Jurkat, Clone E6-1 (cell line): ENCODE measurements at regions not wholly inside any gene's neighbourhood (a gene's known extent, or its start where the extent isn't known, plus 50 kb on each side); places are given as distances from the start of the nearest gene placed in this dataset.
A peak's percentile ranks its signal among the peaks of the same experiment; 100 is the strongest.

Experiments used
- DNase-seq: peaks from one replicate; pipeline ENCODE4 v3.0.0-alpha.2; 2011; ENCODE audit warnings: low read depth, low spot score
- H3K4me3 ChIP-seq: 2 replicates; pipeline ENCODE4 v1.5.1; 2011; ENCODE audit warnings: mild to moderate bottlenecking, low read length, control low read depth, moderate library complexity

DNA sequence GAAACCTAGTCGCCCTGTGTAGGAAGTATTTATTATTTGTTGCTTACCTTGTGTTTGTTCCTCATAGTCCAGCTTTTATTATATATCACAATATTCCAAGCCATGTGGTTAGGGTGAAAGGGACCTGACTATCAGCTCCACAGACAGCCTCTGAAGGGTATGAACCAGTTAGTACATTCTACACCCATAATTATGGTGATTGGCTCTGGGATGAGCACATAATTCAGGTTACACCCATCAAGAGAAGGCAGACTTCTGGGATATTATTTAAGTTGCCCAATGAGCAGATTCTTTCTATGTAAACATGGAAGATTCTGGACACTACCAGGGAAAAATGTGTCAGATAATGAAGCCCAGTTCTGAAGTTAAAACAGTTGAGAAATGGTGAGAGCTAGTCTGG is 168.0 kb downstream of the KIF4B start:
- DNase-seq, result no peak
- H3K4me3 ChIP-seq, result no peak overlapping the region

DNA sequence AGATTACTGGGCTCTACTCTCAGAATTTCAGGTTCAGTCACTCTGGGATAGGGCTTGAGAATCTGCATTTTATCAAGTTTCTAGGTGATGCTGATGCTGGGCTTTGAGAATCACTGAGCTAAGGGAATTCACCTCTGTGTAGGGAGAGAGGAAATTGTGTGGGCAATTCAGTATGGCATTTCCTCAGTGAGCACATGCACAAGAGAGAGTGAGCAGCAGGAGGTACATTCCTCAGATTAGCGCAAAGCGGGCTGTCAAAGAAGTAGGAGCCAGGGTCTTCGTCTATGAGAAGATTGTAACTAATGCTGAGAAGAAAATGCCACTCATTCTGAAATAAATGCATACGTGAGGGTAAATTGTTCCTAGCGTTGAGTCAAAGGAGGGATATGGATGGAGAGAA is 175.9 kb downstream of the KIF4B start:
- H3K4me3 ChIP-seq, result no peak overlapping the region
- DNase-seq, result no peak

DNA sequence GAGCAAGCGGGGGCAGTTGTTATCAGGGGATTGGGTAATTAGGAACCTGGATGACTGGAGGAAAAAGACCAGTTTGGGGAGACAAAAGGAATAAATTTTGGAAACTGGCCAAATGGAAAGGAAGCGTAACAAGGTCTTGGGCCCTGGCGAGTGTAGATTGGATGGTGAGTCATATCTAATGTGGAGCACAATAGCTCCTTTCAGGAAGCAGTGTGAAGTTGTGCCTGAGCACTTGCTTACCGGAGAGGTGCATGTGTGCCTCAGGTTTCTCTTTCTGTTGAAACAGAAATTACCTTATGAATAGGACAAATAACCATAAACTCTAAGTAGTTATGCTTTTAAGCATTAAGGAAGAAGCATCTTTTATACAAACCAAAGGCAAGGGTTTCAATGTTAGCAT is 176.4 kb downstream of the KIF4B start:
- H3K4me3 ChIP-seq, result no peak overlapping the region
- no peak for DNase-seq

DNA sequence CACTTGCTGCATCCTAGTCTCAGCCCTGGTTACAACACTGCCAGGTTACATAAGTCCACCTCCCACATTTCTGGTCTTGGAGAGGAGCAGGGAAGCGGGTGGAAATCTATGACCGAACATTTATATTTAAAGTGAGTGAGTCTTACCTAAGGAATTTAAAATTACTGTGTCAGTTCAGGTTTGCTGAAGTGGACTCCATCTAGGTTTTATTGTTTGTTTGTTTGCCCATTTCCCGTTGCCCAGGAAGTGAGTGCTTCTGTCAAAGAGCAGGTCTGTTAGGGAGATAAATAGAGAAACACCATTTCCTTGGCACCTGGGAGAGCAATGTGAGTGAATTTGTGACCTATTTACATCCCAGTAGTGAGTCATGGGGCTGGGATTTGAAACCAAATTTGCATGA is 179.5 kb downstream of the KIF4B start:
- H3K4me3 ChIP-seq, result no peak overlapping the region
- no peak for DNase-seq

DNA sequence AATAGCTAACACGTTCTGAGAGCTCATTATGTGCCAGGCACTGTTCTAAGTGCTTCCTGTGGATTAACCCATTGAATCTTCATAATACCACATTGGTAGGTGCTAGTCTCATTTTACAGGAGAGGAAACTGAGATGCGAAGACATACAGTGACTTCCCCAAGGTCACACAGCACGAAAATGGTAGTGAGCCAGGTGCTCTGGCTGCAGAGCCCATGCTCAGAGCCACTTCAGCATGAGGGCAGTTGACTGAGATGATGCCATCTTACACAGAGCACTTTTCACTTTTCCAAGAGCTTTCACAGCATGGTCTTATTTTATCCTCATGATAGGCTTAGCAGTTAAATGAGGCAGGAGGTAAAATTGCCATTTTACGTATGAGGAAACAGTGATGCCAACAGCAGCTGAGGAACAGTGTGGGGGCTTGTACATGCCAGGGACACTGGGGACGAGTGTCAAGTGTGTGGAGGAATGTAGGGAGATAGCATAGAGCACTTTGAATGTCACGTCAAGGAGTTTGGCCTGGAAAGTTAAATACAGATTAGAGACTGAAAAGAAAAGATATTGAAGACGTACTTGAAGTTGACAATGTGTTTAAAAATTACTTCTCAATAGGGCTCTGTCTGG is 180.0 kb downstream of the KIF4B start:
- no peak overlapping the region for H3K4me3 ChIP-seq
- DNase-seq, result no peak

DNA sequence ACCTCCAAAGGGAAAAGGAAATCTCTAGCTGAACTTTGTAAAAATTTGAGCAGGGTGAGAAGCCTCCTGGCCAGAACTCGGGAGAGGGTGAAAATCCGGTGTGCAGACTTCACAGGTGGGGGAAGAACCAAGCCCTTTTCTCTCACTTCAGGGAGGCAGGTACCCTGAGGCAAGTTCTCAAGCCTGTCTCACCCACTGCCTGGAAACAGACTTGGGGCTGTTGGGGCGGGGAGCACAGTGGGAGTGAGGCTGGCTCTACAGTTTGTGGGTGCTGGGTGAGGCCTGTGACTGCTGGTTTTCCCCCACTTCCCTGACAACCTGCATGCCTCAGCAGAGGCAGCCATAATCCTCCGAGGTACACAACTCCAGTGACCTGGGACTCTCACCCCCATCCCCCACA is 187.1 kb downstream of the KIF4B start:
- no peak for DNase-seq
- H3K4me3 ChIP-seq, result no peak overlapping the region

DNA sequence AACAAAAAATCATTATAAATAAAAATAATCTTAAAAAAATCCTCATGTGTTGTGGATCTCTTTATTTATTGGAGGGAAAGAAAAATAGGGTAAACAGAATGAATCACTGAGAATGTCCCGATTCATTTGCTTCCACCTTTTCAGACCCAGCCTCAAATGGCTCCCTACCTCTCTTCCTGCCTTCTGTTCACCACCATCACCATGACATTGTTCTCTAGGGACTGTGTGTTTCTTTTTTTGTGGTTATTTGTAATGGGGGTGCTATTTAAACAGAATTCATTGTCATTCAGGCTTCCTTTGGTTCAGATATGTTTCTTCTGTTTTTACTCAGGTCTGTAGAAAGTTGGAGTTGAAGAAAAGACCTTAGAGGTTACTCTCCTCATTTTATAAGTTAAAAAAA is 198.2 kb downstream of the KIF4B start:
- DNase-seq, result peak; percentile 18

DNA sequence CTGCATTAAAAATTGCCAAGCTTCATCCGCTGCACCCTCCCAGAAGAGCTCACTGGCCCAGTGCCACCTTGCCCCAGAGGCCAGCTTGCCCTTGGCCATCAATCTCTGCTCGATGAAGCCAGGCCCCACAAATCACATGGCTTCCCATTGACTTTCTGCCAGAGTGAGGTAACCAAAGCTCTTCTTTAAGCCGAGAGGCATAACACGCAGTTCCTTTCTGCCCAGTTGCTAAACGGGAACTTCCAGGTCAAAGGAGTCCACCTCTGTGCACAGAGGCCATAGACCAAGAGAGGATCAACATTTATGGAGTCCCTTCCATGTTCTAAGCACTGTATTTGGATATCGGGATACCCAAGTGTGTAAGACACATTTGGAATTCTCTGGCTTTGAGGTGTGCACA is 208.8 kb downstream of the KIF4B start:
- DNase-seq, result no peak
- no peak overlapping the region for H3K4me3 ChIP-seq

More for the DNA sequence above, 198.2 kb downstream of the KIF4B start:
- no peak overlapping the region for H3K4me3 ChIP-seq

DNA sequence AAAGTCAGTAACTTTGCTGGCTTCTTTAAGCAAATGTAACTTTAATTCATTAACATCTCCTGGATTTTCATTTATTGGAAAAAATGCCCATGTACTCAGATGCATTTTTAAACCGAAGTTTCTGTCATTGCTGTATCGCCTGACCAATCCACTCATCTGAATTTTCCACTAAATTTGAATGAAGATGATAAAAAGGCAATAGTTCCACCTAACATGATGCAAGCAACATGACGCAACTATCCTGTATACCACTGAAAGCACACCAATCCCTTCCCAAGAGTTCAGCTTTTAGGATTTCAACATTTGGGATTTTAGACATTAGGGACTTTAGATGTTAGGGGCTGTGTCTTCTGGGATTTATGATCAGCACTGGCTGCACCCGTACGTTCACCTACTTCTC is 215.6 kb downstream of the KIF4B start:
- H3K4me3 ChIP-seq, result no peak overlapping the region
- no peak for DNase-seq

DNA sequence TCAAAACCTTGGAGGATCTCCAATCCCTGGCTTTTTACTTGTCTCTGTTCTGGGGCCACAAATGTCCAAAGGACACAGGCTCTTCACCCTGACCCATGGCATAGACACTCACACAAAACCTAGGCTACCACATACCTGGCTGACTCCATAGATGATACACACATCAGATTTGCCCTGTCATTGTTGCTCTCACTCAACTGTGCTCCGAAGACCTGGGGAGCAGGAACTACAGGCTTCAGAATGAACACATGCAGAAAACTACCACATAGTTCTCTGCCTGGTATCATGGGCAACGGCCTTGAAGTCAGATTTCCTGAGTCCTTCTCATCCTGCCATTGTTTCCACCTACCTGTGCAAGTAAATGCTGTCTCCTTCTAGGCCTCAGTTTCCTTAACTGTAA is 226.2 kb downstream of the KIF4B start:
- no peak for DNase-seq
- no peak overlapping the region for H3K4me3 ChIP-seq

DNA sequence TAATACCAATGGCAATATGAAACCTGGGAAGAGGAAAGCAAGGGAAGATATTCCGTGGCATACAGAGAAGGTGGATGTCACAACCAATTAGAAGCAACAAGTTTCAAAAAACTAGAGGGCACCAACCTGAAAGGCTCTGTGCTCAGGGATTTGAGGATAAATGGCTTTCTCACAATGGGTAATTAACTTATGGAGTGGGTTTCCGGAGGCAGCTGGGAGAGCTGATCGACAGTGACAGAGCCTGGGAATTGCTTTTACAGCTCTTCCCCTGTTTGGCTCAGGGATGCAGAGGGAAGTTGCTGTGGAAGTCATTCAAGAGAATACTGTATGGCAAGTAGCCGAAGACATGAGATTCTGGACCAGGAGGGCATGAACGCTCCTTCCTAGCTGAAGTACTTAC is 237.0 kb downstream of the KIF4B start:
- no peak for DNase-seq
- no peak overlapping the region for H3K4me3 ChIP-seq

DNA sequence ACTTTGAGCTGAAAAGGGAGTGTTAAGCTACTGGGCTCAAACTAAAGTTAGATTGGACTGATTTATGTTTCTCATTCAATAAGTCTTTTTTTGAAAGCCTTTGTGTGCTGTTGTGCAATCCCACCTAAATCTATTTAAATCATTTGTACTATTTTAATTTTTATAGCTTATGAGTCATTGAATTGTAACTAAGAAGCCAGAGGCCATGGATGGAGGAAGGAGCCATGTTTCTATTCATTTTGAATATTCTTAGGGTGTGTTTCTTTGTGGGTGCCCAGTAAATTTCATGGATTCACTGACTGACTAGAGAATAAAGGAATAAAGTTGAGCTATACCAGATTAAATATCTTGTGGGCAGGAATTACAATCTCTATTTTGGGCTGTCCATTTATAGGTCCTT is 238.5 kb downstream of the KIF4B start:
- H3K4me3 ChIP-seq, result no peak overlapping the region
- DNase-seq, result no peak

DNA sequence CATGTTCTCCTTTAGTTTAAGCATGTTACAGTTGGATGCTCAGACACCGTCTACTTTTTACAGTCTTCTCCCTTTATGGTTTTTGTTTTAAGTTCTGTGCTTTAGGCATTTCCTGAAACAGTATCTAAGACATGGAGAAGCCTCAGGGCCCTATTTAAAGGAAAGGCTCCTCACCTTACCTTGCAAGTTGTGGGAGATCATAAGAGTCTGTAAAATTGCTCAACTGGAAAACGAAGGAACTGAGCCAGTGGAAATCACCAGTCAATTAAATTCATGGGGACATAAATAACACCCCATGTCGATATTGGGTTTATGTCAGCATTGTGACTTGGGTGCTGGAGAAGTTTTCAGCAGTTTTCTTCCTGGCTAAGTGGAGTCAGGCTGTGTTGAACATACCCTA is 239.2 kb downstream of the KIF4B start:
- no peak for DNase-seq
- H3K4me3 ChIP-seq, result no peak overlapping the region

DNA sequence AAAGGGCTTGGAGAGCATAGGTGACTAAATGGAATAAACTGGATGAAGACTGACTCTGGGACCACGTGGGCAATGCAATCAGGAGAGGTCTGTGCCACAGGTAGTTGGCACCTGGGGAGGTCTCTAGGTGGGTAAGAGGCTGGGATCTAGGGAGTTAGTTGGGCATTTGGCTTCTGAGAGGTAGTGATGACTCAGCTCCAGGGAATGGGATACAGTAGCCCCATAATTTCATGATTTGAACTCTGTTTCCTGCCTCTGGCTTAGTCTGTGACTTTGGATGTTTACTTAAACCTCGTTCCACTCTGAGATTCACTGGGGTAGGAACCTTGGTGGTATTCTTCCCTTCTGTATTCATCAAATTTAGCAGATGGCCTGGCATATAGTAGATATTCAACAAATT is 240.8 kb downstream of the KIF4B start:
- H3K4me3 ChIP-seq, result no peak overlapping the region
- no peak for DNase-seq

DNA sequence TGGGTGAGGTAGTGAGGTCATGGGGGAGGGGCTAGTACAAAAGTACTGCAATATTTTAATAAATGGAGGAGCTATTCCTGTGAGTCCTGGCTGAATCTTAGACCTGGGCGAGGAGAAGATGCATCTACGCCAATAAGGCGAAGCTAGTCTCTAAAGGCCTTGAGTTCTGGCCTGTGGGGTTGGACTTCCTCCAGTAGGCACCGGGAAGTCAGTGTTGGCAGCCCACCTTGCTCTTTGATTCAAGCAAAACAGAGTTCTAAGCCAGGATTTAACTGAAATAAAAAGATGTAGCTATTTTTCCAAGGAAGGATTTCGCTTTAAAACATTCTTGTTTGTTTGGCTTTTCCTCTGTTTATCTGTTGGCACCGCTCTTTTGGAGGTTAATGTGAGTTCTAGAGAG is 244.6 kb downstream of the KIF4B start:
- DNase-seq, result no peak
- H3K4me3 ChIP-seq, result no peak overlapping the region

DNA sequence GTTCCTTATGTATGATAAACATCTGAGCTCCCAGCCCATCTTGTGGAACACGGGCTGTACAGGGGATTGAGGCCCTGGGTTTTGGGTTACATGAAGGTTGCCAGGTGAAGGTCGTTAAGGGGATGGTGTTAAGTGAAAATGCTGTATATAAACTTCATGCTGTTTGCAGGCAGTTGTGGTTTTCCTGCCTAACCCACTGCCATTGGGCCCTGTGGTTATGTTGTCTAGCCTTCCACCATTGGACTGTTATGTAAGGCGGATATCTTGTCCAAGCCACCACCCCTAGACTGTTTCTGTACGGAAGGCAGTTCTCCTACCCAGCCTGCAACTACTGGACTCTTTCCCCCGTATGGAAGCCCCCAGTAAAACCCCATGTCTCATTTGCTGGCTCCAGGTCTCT is 246.1 kb downstream of the KIF4B start:
- DNase-seq, result peak; percentile 91

DNA sequence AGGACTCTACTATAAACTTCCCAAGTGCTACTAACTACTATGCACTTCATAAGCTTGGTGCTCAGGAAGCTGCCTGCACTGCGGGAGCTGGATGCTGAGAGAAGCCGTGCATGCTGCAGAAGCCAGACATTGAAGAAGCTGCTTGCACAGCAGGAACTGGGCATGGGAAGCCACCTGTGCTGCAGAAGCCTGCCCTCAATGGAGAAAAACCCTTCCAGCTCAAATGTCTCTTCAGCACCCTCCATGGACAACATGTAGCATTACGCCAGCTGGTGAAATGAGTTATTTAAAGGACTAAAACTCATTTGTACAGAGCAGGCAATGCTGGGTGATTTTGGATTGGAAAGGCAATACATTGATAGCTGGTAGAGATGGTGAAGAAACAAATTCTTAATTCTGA is 247.2 kb downstream of the KIF4B start:
- peak; percentile 91 for DNase-seq
- no peak overlapping the region for H3K4me3 ChIP-seq

More for the DNA sequence above, 246.1 kb downstream of the KIF4B start:
- H3K4me3 ChIP-seq, result peak overlapping the region; percentile 26

DNA sequence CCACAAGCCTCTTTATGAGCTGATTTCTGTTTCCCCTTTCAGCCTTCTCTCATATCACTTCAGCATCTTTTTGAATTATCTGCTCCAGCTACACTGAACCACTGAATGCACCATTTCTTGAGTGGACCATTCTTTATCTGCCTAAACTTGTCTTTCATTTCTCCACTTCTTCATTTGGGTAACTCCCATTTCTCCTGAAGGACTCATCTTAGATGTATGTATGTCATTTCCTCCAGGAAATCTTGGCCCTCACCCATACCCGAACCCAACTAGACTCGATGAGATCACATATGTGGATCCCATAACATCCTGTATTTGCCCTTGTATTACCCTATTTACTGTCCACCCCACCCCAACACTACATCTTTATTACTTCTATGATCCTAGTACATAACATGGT is 249.8 kb downstream of the KIF4B start:
- H3K4me3 ChIP-seq, result no peak overlapping the region
- no peak for DNase-seq

DNA sequence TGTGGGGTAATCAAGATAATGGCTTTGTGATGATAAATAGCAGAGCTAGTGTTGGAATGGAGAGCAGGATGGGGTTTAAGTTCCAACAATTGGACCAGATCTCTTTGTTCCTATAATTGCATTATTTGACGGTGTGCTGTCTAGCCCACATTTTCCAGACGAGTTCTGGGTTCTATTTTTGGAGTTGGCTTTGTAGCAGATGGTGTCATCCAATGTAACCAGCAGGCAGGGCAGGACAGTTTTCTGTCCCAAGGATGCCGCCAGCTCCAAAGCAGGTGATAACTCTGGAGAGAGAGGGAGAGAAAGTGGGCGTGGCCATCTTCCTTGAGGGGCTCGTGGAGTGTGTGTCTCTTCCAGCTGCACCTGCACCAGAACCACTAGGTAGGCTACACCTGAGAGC is 251.3 kb downstream of the KIF4B start:
- DNase-seq, result no peak
- H3K4me3 ChIP-seq, result no peak overlapping the region

DNA sequence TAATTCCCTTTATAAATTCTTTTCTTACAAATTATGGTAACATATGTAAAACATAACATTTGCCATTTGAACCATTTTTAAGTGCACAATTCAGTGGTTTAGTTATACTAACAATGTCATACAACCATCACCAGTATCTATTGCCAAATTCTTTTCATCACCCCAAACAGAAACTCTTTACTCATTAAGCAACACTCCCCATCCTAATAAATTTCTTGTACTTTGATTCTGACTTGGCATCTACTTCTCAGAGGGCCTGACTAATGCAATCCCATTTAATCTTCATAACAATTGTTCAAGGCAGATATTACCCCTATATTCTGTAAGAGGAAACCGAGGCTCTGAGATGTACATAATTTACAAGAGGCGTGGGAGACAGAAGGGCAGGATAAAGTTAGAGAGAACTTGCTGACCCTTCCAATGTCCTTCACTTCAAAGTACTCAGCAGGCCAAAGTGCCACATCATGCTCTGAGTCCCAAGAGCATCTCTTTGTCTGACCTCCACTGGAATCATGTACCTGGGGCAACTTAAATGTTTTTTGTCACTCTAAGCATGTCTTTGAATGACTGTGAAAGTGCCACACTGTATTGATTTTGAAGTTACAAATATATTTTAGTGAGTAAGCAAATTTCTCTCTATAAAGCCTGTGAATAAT is 255.3 kb downstream of the KIF4B start:
- DNase-seq, result no peak
- no peak overlapping the region for H3K4me3 ChIP-seq

DNA sequence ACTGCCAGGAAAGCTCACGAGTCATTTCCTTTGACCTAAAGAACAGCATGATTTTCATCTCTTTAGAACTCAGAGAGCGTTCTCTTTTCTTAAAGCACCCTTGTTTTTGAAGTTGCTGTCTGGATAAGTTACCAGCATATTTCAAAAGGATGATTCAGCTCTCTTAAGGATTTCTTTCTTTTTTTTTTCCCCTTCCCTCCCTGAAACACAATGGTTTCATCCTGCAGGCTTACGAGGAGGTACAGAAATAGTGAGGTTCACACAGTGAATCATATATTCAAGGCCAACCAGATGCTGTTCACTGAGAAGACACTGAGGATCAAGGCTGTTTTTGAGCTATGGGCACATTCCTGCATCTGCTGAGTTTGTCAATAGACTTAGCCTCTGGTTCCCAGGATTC is 257.2 kb downstream of the KIF4B start:
- H3K4me3 ChIP-seq, result no peak overlapping the region
- no peak for DNase-seq
